Left ventricle myocardium inferior (tissue), 1 donor: ENCODE measurements at regions not wholly inside any gene's neighbourhood (a gene's known extent, or its start where the extent isn't known, plus 50 kb on each side); places are given as distances from the start of the nearest gene placed in this dataset.

Experiments
- DNase-seq: peaks from one replicate; pipeline ENCODE4 v3.0.0-alpha.2; 2020
- H3K27ac ChIP-seq: fragments of 200-600 bp; replicated peaks from 2 replicates; pipeline ENCODE4 v1.8.0; 2021
- H3K27me3 ChIP-seq: fragments of 200-600 bp; 2 replicates; pipeline ENCODE4 v1.8.0; 2021; ENCODE audit warnings: low read depth
- H3K36me3 ChIP-seq: fragments of 200-600 bp; 2 replicates; pipeline ENCODE4 v1.8.0; 2021
- H3K4me1 ChIP-seq: fragments of 200-600 bp; 2 replicates; pipeline ENCODE4 v1.8.0; 2021
- H3K4me3 ChIP-seq: fragments of 200-600 bp; 2 replicates; pipeline ENCODE4 v1.8.0; 2021; ENCODE audit warnings: mild to moderate bottlenecking, moderate library complexity
- H3K9me3 ChIP-seq: fragments of 200-600 bp; replicated peaks from 2 replicates; pipeline ENCODE4 v1.8.0; 2021
- intact Hi-C: fragments of 100-400 bp; cut with micrococcal nuclease; formaldehyde crosslinking; loops from one replicate; pipeline ENCODE4 v1.11.0; 2022
- TF ChIP-seq, protein P1 (sequence below): fragments of 200-600 bp; IDR thresholded peaks from 2 replicates; pipeline ENCODE4 v1.8.0; 2021; ENCODE audit warnings: antibody characterized with exemption, mild to moderate bottlenecking, borderline replicate concordance
- donor health status: DM: no; HTN: yes; CAD: no; lungs with severe emphysema.

DNA sequence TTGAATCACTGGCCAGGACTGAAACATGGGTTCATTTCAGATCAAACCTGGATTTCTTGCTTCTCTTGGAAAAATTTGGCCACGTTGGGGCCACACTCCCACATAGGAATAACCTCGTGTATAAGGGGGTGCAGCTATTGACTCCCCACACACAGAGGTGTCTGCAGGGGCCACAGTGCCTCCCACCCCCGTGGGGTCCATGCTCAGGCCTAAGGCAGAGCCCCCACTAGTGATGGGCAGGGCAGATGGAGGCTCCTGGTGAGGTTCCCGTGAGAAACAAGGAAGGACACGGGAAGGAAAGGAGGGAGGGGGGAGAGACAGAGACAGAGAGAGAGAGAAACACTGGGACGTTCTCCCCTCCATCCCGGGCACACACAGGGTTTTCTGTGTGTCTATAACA lies 230.5 kb downstream of the ERMARD start:
- intact Hi-C loops: no loop called here
- H3K36me3 ChIP-seq: no peaks in the 10 kb centered on the region
- peaks cover 27% of the 10 kb centered on the region for H3K27me3 ChIP-seq
- no peaks in the 10 kb centered on the region for H3K9me3 ChIP-seq
- no peak overlapping the region for H3K4me3 ChIP-seq
- no peaks in the 10 kb centered on the region for H3K4me1 ChIP-seq
- TF ChIP-seq, protein P1, sequence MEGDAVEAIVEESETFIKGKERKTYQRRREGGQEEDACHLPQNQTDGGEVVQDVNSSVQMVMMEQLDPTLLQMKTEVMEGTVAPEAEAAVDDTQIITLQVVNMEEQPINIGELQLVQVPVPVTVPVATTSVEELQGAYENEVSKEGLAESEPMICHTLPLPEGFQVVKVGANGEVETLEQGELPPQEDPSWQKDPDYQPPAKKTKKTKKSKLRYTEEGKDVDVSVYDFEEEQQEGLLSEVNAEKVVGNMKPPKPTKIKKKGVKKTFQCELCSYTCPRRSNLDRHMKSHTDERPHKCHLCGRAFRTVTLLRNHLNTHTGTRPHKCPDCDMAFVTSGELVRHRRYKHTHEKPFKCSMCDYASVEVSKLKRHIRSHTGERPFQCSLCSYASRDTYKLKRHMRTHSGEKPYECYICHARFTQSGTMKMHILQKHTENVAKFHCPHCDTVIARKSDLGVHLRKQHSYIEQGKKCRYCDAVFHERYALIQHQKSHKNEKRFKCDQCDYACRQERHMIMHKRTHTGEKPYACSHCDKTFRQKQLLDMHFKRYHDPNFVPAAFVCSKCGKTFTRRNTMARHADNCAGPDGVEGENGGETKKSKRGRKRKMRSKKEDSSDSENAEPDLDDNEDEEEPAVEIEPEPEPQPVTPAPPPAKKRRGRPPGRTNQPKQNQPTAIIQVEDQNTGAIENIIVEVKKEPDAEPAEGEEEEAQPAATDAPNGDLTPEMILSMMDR: no peak
- DNase-seq: no peak
- no peak overlapping the region for H3K27ac ChIP-seq

DNA sequence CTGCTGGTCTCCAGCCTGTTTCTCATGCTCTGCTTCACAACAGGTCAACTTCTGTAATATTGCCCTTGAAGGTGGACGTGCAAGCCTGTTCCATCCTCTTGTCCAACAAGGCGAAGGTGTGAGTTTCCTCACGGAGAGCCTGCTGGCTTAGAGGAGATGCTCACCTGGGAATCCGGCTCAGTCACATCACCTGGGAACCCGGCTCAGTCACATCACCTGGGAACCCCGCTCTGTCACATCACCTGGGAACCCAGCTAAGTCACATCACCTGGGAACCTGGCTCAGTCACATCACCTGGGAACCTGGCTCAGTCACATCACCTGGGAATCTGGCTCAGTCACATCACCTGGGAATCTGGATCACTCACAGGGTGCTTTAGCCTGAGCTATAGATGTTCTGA lies 230.1 kb downstream of the ERMARD start:
- Histone ChIP-seq H3K4me3 (no peak overlapping the region), H3K27me3 (peaks cover 29% of the 10 kb centered on the region), H3K27ac (no peak overlapping the region), H3K9me3 (no peaks in the 10 kb centered on the region), H3K36me3 (no peaks in the 10 kb centered on the region), H3K4me1 (peaks cover under 1% of the 10 kb centered on the region)
- intact Hi-C loops: no loop called here
- TF ChIP-seq, protein P1: no peak
- no peak for DNase-seq

DNA sequence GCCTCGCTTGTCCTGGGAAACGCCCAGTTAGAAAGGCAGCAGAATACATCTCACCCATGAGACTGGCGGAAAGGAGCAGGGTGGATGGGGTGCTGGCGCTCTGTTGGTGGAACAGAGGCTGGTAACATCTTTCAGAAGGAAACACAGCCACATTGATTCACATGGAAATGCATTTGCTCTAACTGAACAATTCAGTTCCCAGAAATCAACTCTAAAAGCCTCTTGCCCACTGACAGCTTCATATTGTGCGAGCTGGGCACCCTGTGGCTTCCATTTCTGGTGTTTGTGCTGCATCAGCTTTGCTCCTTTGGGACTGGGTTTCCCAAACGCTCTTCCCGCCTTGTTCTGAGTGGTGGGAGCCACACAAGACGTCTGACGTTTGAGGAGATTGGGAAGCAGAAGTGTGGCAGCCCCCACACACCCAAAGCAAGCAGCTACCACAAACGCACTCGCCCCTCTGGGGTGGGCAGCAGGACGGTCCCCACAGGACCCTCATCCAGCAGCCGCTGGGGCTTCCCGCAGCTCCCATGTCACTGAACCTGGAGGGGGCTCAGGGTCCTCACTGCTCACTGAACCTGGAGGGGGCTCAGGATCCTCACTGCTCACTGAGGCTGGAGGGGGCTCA lies 229.5 kb downstream of the ERMARD start:
- no peak for DNase-seq
- Histone ChIP-seq H3K9me3 (no peaks in the 10 kb centered on the region), H3K27me3 (peaks cover 35% of the 10 kb centered on the region), H3K36me3 (no peaks in the 10 kb centered on the region), H3K27ac (no peak overlapping the region), H3K4me3 (no peak overlapping the region), H3K4me1 (peaks cover 5% of the 10 kb centered on the region)
- TF ChIP-seq, protein P1: no peak
- intact Hi-C loops: no loop called here

DNA sequence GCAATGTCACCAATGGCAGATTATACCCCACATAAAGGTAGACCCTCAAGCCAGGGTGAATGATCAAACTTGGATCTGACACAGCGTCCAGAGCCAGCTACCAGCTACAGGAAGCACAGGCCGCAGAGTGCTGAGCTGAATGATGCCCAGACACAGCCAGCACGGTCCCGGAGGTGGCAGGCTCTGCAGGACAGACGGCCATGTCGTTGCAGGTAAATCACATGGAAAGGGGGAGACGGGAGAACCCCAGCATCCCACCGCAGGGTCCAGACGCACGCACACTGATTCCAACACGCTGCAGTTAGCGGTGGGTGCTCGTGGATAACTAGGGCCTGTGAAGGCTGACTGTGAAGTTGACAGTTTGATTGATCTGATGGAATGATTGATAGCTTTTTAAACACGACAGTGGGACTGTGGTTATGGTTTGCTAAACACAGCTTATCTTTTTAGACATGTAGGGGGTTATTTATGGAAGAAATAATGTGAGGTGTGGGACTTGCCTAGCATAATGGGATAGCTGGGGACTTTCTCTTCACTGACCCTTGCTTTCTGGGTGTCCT lies 228.5 kb downstream of the ERMARD start:
- DNase-seq: no peak
- TF ChIP-seq, protein P1: no peak
- intact Hi-C loops: no loop called here
- no peak overlapping the region for H3K27ac ChIP-seq
- H3K27me3 ChIP-seq: peaks cover 33% of the 10 kb centered on the region
- H3K9me3 ChIP-seq: no peaks in the 10 kb centered on the region
- H3K4me3 ChIP-seq: no peak overlapping the region
- no peaks in the 10 kb centered on the region for H3K36me3 ChIP-seq
- peaks cover 5% of the 10 kb centered on the region for H3K4me1 ChIP-seq

DNA sequence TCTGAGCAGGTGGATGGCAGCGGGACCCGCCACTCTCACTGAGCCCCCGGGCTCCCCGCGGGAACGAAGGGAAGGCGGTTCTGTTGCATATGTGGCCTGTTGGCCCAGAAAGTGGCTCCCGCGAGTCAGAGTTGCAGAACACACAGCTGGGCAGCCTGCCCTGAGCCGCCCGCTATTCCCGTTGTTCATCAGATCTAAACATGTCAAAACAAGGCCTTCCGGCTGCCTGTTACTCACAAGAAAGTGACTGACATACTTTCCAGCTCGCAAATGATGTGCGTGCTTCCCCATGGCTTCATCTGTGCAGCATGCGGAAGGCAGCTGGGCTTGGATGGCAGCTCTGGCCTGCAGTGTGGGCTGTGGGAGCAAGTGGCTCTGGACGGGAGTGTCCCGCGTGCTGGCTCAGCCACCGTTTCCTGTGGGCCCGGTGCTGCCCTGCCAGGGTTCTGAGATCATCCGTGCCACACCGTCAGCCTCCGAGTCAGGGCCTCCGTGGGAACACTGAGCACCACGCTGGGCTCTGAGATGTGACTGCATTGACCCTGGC lies 227.3 kb downstream of the ERMARD start:
- H3K9me3 ChIP-seq: no peaks in the 10 kb centered on the region
- peaks cover 33% of the 10 kb centered on the region for H3K27me3 ChIP-seq
- H3K4me3 ChIP-seq: no peak overlapping the region
- DNase-seq: no peak
- intact Hi-C loops: no loop called here
- H3K4me1 ChIP-seq: peaks cover 5% of the 10 kb centered on the region
- no peaks in the 10 kb centered on the region for H3K36me3 ChIP-seq
- TF ChIP-seq, protein P1: no peak
- no peak overlapping the region for H3K27ac ChIP-seq
